Osteoblast (primary cell): ENCODE measurements at regions not wholly inside any gene's neighbourhood (a gene's known extent, or its start where the extent isn't known, plus 50 kb on each side); places are given as distances from the start of the nearest gene placed in this dataset.
"Not testable (repeated sequence)": the region's sequence is repeated elsewhere in the genome, so short reads cannot be mapped to it uniquely, and the experiment has no call there.

Experiments used
- DNase-seq: peaks from one replicate; pipeline ENCODE4 v3.0.0; 2011; ENCODE audit warnings: low spot score, mixed read lengths; ENCODE audit not compliant: insufficient read length; ENCODE audit errors: missing footprints
- H2AFZ ChIP-seq: 2 replicates; pipeline ENCODE4 v1.6.0; 2011; ENCODE audit warnings: mild to moderate bottlenecking, low read length
- H3K27ac ChIP-seq: 2 replicates; pipeline ENCODE4 v1.5.1; 2011; ENCODE audit warnings: mild to moderate bottlenecking, low read depth, low read length, moderate library complexity
- H3K27me3 ChIP-seq: 2 replicates; pipeline ENCODE4 v1.6.0; 2012; ENCODE audit warnings: mild to moderate bottlenecking, control low read depth, inconsistent platforms, low read length, moderate library complexity; ENCODE audit not compliant: insufficient read depth
- H3K36me3 ChIP-seq: 2 replicates; pipeline ENCODE4 v1.5.1; 2011; ENCODE audit warnings: mild to moderate bottlenecking, low read length, control low read depth, moderate library complexity; ENCODE audit not compliant: insufficient read depth
- H3K4me1 ChIP-seq: 2 replicates; pipeline ENCODE4 v1.5.1; 2011; ENCODE audit warnings: mild to moderate bottlenecking, low read length, control low read depth, moderate library complexity; ENCODE audit not compliant: insufficient read depth
- H3K4me2 ChIP-seq: 2 replicates; pipeline ENCODE4 v1.6.0; 2011; ENCODE audit warnings: mild to moderate bottlenecking, low read length; ENCODE audit not compliant: insufficient read depth
- H3K4me3 ChIP-seq: fragments of 200-600 bp; sonication (generic); 3 replicates; pipeline ENCODE4 v1.5.1; 2012; ENCODE audit warnings: mild to moderate bottlenecking, low read length, inconsistent platforms; ENCODE audit not compliant: insufficient read depth
- H3K79me2 ChIP-seq: 2 replicates; pipeline ENCODE4 v1.6.0; 2012; ENCODE audit warnings: mild to moderate bottlenecking, low read length, control low read depth, inconsistent platforms; ENCODE audit not compliant: insufficient read depth
- H3K9me3 ChIP-seq: 2 replicates; pipeline ENCODE4 v1.5.1; 2011; ENCODE audit warnings: low read depth, low read length, control low read depth
- H4K20me1 ChIP-seq: 2 replicates; pipeline ENCODE4 v1.6.0; 2012; ENCODE audit warnings: mild to moderate bottlenecking, low read length, control low read depth; ENCODE audit not compliant: insufficient read depth
- CTCF ChIP-seq: IDR thresholded peaks from 2 replicates; pipeline ENCODE4 v1.5.1; 2011; ENCODE audit warnings: mild to moderate bottlenecking, low read depth, low read length, moderate library complexity; ENCODE audit errors: extremely low read depth

GRCh38 chr14:38608244-38608643 is 352.4 kb upstream of the CLEC14A start:
- Histone ChIP-seq H4K20me1 (no peaks in the 10 kb centered on the region), H3K9me3 (no peaks in the 10 kb centered on the region), H3K27ac (no peak overlapping the region), H3K36me3 (no peaks in the 10 kb centered on the region), H3K4me1 (no peaks in the 10 kb centered on the region), H2AFZ (no peak overlapping the region), H3K27me3 (no peaks in the 10 kb centered on the region), H3K4me2 (no peak overlapping the region), H3K4me3 (no peak overlapping the region), H3K79me2 (no peaks in the 10 kb centered on the region)
- TF ChIP-seq CTCF: no peak
- DNase-seq: no peak

- no peak for TF ChIP-seq CTCF
- Histone ChIP-seq H3K4me1 (no peaks in the 10 kb centered on the region), H3K27ac (no peak overlapping the region), H2AFZ (no peak overlapping the region), H3K4me2 (no peak overlapping the region), H3K36me3 (no peaks in the 10 kb centered on the region), H3K27me3 (no peaks in the 10 kb centered on the region), H3K4me3 (no peak overlapping the region), H3K79me2 (no peaks in the 10 kb centered on the region), H3K9me3 (no peaks in the 10 kb centered on the region), H4K20me1 (no peaks in the 10 kb centered on the region)
- no peak for DNase-seq
Observed at GRCh38 chr14:38605193-38606114, 349.6 kb upstream of the CLEC14A start.

- H2AFZ ChIP-seq, H3K4me3 ChIP-seq, H3K4me1 ChIP-seq, H3K79me2 ChIP-seq, H3K4me2 ChIP-seq, H3K27ac ChIP-seq, H3K36me3 ChIP-seq, H3K9me3 ChIP-seq, DNase-seq, H4K20me1 ChIP-seq, H3K27me3 ChIP-seq: not testable (repeated sequence)
- peak; percentile 7 for TF ChIP-seq CTCF
Observed at GRCh38 chr14:38600572-38600971, 344.7 kb upstream of the CLEC14A start.

- no peak for DNase-seq
- H3K79me2 ChIP-seq: no peaks in the 10 kb centered on the region
- H2AFZ ChIP-seq: no peak overlapping the region
- H3K4me3 ChIP-seq: no peak overlapping the region
- TF ChIP-seq CTCF: no peak
- no peaks in the 10 kb centered on the region for H3K4me1 ChIP-seq
- no peak overlapping the region for H3K4me2 ChIP-seq
- no peaks in the 10 kb centered on the region for H3K36me3 ChIP-seq
- H3K27me3 ChIP-seq: no peaks in the 10 kb centered on the region
- H3K9me3 ChIP-seq: no peaks in the 10 kb centered on the region
- H3K27ac ChIP-seq: no peak overlapping the region
- no peaks in the 10 kb centered on the region for H4K20me1 ChIP-seq
Observed at GRCh38 chr14:38593476-38593875, 337.6 kb upstream of the CLEC14A start.
